ENCODE measurements at regions not wholly inside any gene's neighbourhood (a gene's known extent, or its start where the extent isn't known, plus 50 kb on each side); places are given as distances from the start of the nearest gene placed in this dataset.
A peak's percentile ranks its signal among the peaks of the same experiment; 100 is the strongest.

- TF ChIP-seq ZNF830 (tag by site-specific recombination; IDR thresholded peaks at IDR 0.05; ENCODE audit: low read depth) (no peak), ZNF658 (tag by site-specific recombination; IDR thresholded peaks at IDR 0.05) (no peak), ZNF37A (tag by site-specific recombination; IDR thresholded peaks at IDR 0.05) (no peak), ZNF677 (tag by site-specific recombination; IDR thresholded peaks at IDR 0.05) (no peak), ZNF473 (tag by site-specific recombination; IDR thresholded peaks at IDR 0.05) (no peak), ZNF280D (tag by site-specific recombination; IDR thresholded peaks at IDR 0.05) (no peak), SP3 (tag by site-specific recombination; IDR thresholded peaks at IDR 0.05) (no peak), GLI2 (tag by site-specific recombination; IDR thresholded peaks at IDR 0.05; ENCODE audit: borderline replicate concordance, low read depth) (no peak), ZBTB10 (tag by site-specific recombination; IDR thresholded peaks at IDR 0.05) (no peak), ZNF664 (tag by site-specific recombination; IDR thresholded peaks at IDR 0.05) (no peak), ZNF24 (tag by site-specific recombination; IDR thresholded peaks at IDR 0.05) (no peak), ZBTB7A (tag by site-specific recombination; IDR thresholded peaks at IDR 0.05; ENCODE audit: low read depth) (no peak), OVOL3 (tag by site-specific recombination; IDR thresholded peaks at IDR 0.05) (no peak), ZNF366 (tag by site-specific recombination; conservative IDR thresholded peaks at IDR 0.05) (0 out of 2 replicates have a peak, but pooled peaks have one; percentile 11), ZBTB48 (tag by site-specific recombination; IDR thresholded peaks at IDR 0.05) (no peak), ZNF19 (tag by site-specific recombination; IDR thresholded peaks at IDR 0.05; ENCODE audit: low read depth) (no peak), ZNF26 (tag by site-specific recombination; IDR thresholded peaks at IDR 0.05) (no peak), ZNF18 (tag by site-specific recombination; IDR thresholded peaks at IDR 0.05) (peak; percentile 33; the same call in 1 of the 2 replicates)
Observed at GRCh38 chr3:191966556-191966955, 505.6 kb downstream of the PYDC2 start (continued).

GRCh38 chr3:191968299-191968698 lies 507.3 kb downstream of the PYDC2 start:
- ChIA-PET CTCF (interaction anchor here (0.6 kb wide), 1 partner anchor 11 kb away, joined by 3 read pairs; no protein-coding TSS in a partner anchor), POLR2A (no interaction called here)
- Histone ChIP-seq H3K4me1 (ENCODE audit: control insufficient read depth, insufficient read depth, low read length) (peaks cover 3% of the 10 kb centered on the region), H3K9me3 (ENCODE audit: control insufficient read depth, insufficient read depth, low read depth, low read length) (no peaks in the 10 kb centered on the region), H3K27ac (ENCODE audit: extremely low read depth, low read depth, low read length) (no peak overlapping the region), H3K36me3 (ENCODE audit: control insufficient read depth in 2 of 2, insufficient read depth in 1 of 2, low read length in 2 of 2) (no peaks in the 10 kb centered on the region), H3K4me3 (ENCODE audit: low read depth, low read length) (no peak overlapping the region)
- TF ChIP-seq ZNF621 (tag by site-specific recombination; IDR thresholded peaks at IDR 0.05) = no peak

Measured in HEK293 (cell line).